NCI-H460 (cell line): ENCODE measurements at regions not wholly inside any gene's neighbourhood (a gene's known extent, or its start where the extent isn't known, plus 50 kb on each side); places are given as distances from the start of the nearest gene placed in this dataset.

Experiments
- DNase-seq: peaks from one replicate; pipeline ENCODE4 v3.0.0-alpha.2; 2016; ENCODE audit warnings: low read depth; ENCODE audit errors: extremely low read depth

DNA sequence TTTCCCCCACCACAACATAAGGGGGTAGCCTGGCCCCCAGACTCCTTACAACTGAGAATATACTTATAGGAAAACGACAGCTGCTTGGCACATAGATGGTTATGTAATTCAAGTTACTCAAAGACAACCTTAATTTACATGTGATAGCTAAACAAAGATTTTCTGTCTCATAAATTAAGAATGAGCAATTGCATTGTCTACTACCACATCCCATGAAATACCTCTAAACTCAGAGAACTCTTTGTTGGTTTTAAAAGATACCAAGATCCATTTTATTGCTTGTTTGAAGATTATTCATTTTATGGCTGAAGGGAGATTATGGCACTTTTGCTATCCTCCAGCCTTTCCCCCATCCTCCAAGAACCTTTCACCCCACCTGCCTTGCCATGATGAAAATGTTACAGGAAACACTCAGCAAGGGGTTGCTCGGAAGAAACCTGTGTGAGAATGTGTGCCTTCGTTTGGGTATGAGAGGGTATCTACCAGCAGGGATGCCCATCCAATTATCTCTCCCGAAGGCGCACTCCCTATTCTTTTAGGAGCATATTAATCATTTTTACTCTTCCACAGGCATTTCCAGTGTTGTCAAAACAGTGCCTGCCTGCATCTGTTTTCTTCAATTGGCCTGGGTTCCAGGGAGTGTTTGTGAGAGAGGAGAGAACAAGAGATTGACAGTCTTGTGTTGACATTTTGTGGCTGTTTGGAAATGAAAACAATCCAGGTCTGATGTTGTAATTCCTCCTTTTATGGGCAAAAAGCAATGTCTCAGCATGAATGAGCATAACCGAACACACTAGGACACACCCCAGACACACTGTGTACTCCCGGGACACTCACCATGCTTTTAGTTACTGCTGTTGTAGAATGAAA lies 208.0 kb upstream of the ANKRD55 start:
- peak; percentile 81 for DNase-seq

DNA sequence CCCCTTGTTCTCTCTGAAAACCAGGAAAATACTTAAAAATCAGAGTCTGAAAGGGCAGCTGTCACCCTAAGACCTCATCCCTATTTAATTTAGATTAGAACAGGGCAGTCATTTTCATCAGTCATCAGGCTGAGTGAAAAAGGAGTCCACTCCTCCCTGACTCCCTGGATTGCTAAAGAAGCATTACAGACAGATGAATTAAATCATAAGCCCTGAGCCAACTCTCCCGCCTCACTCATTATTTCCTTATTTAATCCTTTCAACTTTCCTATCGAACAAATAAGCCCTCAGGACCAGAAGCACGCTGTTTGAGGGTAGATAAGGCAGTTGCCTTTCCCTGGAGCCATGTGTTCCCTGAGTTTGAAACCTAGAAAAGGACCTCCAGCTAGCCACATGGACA lies 201.9 kb upstream of the ANKRD55 start:
- no peak for DNase-seq

DNA sequence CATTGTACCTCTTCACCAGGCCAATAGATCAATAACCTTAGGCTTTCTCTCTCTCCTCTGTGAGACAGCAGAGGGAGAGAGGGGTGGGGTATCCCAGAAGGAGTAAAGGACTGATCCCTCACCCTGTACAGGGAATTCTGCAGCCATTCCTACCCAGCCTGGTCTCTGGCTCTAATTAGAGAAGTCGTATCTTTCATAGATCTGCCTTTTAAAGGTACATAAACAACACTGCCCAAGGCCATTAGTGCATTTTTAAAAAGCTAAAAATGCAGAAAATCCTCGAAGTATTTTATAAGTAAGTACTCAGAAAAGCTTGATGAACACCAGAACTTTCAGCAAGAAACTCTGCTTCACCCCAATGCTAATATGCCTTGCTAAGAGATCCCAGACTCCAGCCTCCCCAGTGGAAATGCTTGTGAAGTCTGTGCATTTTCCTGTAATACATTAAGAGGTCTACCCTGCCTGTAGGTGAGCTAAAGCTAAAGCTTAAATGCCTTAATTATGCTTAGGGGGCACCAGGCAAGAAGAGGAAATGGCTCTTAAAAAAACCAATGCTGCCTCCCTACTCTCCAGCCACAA lies 200.0 kb upstream of the ANKRD55 start:
- no peak for DNase-seq

DNA sequence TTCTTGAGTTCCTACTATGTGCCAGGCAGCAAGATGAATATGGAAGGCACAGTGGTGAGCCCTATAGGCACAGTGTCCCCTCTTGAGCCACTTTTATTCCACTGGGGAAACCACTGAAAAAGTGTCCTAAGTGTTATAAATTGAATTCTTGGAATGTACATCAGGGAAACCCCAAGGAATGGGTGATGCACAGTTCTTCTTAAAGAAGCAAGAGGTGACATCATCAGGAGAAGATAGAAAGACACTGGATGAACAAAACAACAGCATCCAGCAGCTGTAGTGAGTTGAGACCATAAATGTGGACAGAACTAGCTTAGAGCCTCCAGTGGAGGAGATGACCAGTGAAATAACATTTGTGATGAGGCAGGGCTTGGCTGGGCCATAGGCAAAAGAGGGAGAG lies 199.2 kb upstream of the ANKRD55 start:
- no peak for DNase-seq

DNA sequence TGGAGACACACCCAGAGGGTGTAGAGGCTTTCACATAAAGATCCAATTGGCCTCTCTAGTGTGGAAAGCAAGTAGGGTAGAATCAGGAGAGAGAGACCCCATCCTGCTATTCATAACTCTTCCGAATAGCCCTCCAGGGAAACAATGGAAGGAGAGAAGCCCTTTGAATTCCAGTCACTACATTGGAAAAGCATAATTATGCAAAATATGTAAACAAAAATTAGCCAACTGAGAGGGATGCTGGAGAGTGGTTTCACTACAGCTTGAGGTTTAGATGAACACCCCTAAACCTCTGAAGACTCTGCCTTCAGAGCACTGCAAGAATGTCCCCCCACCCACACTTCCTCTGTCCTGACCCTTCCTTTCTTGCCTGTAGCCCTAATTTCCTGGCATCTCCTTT lies 197.3 kb upstream of the ANKRD55 start:
- no peak for DNase-seq

DNA sequence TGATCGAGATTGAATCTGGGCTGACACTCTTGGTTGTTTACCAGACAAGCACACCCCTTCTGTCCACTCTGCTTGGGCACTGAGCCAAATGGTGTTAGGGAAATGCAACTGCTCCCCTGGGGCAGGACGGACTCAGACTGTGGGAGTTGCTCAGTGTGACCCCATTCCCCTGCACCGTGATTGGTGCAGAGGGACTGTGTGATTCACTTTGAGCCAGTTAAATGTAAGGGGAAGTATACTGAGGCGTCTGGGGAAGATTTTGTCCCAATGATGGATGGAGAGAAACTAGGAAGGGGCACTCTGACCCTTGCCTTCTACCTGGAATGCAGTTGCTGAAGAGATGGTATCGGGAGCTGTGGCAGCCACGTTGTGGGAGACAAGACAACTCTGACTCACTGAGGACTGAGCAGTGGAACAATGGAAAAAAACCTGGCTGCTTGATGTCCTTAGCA lies 196.0 kb upstream of the ANKRD55 start:
- DNase-seq = peak; percentile 38

DNA sequence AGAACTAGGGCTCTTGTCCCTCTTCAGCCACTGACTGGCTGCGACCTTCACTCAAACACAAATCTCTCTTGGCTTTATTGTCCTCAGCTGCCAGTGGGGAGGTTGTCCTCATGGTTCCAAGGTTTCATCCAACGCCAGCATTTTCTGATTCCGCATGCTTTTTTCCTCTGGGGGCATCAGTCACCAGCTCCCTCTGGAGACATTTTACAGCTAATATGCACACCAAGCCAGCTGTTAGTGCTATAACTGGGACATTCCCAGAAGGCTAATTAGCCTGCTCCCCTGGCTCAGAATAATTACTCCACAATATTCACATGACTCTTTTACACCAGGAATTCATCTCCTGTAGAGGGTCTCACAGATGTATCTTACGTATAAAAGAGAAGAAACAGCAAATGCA lies 193.6 kb upstream of the ANKRD55 start:
- no peak for DNase-seq

DNA sequence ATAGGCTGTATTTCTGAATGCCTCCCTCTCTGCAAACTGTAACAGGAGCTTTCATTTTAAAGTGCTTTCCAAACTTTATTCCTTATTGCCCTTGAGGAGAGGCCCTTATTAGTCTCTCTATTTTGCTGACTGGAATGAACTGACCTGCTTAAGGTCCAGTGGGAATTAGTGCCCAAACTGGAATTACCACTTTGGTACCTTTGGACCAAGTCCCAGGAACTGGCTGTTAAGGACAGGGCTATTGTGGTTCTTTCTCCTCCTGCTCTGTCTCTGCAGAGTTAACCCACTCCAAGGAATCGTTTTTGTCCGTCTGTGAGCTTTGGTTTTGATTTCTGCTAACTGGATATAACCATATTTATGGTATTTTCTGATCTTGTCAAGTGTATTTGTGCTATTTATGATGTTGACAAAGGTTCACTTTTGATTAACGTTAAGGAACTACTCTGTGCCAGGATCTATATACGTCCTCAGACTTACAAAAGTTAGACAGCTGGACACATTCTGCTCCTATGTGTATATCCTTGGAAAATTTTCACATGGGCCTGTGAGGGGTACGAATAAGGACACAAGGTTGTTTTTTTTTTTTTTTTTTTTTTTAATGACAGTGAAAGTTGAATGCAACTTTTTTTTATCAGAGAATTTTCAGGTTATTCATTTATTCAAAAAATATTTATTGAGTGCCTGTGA lies 189.1 kb upstream of the ANKRD55 start:
- no peak for DNase-seq

DNA sequence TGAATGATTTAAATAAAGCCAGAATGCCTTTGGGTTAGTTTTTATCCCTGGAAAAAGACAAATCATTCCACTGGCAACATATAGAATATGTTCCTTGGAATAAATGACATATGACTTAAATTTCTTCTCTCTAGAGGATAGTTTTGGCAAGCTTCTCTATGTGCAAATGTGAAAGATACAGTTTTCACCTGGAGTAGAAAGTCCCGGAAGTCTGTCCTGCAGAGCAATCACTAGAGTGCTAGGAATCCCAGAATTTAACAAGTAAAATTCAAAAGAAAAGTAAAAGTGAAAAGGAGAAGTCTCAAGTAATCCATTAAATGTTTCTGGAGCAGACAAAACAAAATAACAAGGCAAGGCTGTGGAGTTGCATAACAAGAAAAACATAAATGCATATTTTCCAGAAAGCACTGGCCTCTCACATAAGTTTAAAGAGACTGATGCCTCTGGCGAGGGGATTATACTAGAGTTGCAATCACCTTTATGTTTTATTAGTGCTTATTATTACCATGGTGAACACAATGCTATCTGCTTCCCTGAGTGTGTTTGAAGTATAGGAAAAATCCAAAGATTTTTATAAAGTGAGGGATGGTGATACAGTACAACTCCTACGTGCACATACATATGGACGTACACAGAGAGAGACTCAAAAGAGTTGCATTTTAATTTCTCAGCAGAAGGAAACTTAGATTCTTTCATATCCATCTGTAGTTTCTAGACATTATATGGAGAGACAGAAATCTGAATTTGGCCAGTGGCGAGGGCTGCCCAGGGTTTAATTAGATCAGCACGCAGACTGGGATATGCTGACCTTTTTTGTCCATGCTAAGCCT lies 188.3 kb upstream of the ANKRD55 start:
- DNase-seq = no peak

DNA sequence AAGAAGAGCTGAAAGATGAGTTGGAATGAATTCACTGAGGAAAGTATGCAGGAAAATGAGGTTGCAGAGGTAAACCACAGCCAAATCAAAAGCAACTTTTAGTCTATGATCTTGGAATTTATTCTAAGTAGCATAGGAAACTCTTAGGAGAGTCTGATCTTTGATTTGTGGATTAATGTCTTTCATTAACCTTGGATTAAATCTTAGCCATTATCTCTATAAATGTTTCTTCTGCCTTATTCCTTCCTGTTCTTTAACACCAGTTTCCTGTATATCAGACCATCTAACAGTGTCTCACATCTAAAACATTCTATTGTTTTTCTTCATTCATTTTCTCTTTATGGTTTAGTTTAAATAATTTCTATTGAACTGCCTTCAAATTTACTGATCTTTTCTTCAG lies 187.2 kb upstream of the ANKRD55 start:
- no peak for DNase-seq

DNA sequence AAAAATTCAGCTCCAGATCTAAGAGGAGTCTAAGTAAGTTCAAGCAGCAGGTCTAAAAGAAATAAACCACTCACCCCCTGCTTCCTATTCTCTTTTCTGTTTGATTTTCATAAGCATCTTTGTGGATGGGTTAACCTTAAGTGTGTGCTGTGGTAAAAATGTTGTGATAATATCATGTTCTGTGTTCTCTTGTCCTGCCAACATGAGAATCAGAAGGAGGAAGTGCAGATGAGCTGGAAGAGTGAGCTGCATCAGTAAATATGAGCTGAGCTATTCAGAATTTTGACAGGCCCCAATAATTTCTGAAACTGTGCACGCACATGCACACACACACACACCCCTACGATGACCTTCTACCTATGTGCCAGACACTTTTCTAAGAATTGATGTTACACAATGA lies 186.5 kb upstream of the ANKRD55 start:
- DNase-seq = no peak

DNA sequence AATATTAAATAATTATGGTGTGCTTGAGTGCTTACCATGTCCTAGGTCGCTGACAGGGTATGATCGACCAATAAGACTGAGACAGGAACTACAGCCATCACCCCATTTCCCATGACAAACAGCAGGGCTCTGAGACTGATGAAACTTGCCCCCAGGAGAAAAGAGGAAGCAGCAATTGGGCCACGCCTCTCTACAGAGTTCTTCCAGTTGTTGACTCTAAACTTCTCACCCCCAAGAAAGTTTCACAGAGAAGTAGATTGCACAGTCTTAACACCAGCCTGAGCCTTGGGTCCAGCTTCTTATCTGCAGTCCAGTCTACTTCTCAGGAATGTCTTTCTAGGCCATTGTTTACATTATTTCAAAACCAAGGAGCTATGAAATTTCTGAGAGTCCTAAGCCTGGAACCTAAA lies 182.2 kb upstream of the ANKRD55 start:
- DNase-seq = peak; percentile 40

DNA sequence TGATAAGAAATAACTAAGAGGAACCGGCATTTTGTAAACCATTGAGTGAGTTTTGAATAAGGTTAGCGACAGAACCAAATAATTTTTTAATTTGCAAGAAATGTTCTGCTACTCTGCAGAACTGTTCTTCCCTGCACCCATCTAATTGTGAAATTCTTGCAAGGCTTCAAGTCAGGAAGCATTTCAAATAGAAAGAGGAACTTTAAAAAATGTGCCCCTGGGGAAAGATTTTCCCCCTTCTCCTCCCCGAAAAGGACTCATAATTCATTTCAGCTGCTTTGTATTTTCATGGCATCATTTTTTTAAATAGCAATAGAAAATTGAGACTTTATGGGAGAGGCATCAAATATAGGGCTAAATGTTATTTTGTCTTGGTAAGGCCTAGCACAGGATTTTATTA lies 180.9 kb upstream of the ANKRD55 start:
- DNase-seq = no peak

DNA sequence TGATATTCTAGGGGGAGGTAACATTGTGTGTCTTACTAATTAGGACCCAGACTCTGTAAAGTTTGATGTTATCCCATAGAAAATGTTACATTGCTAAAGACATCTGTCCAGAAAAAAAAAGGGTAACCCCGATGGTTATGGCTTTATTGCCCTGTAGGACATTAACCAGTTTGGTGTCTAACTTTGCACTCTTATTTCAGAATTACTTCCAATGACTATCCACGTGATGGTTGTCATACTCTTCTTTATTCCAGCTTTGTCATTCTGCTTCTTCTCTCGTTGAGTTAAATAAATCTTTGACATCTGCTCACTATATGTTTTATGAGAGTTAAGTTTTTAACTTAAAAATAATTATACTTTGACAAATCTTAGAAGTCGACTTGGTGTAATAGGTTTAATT lies 180.4 kb upstream of the ANKRD55 start:
- no peak for DNase-seq

DNA sequence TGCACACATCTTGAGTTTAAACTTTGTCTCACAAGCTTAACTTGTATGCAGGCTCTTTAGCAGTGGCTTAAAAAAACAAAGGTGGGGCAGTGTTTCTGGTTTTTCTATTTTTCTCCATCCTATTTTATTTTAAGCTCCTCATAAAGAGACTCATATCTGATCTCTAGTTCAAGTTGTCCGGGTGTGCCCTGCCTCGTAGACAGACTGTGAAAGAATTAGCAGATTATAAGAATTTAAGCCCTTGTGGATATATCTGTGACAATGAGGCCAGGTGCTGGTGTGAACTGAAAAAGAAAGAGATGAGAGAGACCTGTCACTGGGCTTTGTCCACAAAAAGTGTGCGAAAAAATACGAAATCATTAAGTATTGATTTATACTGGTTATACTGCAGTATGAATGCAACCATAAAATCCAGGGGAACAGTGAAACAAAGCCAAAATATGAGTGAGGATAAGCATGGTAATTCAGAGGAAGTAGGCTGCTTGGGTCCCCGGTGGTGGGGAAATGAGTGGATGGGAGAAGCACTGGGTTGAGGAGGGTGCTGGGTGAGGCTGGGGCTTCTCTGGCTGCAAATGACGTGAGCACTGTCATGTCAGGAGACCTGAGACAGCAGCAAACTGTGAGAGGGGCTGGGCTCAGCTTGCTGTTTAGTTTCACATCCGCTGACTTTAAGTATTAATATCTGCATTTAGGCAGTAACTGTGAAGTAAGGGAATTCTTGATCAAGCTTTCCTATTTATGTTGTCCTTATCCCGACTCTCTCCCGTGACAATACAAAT lies 179.7 kb upstream of the ANKRD55 start:
- no peak for DNase-seq

DNA sequence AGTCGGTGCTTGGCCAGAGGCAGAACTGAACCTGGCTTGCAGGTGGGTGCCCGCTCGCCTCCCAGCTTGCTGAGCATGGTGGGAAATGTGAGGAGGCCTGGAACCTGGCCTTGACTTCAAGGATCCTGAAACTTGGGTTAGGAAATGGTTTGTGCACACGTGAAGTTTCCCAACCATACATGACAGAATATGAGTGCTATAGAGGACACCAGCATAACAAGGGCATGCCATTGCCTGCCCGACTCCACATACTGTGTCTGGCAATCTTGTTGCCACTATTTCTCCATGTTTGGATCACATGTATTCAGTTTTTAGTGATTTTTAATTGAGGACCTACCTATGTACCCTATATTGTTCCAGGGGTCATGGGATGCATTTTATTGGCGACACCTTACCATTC lies 177.6 kb upstream of the ANKRD55 start:
- DNase-seq = no peak

DNA sequence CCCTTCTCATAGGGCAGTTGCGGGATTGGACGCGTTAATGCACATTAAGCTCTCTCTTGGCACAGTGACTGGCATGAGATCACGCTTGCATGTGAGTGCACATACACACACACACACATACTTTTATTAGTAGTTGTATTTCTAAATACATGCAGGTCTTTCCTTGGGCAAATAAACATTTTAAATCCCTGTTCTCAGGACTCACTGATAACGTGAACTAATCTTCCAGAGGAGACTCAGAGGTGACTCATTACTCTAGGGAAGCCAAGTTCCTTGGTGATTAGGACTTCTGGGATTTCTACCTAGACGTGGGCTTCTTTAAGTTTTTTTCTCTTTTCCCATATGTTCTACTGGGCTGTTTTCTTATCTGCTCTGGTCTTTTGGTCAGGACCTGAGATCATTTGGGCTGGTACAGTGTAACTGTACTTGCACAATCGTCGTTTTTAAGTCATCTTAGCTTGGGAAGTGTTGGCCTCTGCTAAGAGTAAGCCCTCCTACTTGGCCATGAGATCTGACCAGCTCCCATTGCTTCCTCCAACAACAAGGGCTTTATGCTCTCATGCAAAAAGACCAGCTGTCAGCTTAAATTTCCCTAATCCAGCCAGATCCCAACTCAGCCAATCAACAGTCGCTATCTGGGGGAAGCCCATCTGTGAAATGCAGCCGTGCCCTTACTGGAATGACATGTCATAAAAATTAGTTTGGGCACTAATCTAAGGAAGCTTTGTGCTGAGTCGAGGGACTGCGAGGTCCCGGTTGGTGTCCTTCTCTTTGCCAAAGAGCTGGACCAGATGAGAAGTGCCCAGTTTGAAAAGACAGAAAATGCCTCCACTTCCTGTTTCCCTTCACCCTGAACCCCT lies 176.4 kb upstream of the ANKRD55 start:
- no peak for DNase-seq

DNA sequence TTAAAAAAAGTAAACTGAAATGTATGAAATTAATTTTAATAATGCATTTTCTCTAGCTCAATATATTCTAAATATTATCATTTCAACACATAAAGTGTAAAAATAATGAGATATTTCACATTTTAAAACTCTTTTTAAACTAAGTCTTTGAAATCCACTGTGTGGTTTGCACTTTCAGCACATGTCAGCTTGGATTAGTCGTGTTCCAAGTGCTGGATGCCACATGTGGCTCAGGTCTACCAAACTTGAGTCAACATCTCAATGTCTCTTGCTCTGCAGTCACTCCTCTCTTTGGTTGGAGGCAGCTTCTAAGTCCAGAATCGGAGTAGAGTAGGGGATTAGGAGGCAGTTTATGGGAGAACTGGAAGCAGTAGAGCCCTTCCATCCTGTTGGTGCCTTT lies 173.7 kb upstream of the ANKRD55 start:
- no peak for DNase-seq

DNA sequence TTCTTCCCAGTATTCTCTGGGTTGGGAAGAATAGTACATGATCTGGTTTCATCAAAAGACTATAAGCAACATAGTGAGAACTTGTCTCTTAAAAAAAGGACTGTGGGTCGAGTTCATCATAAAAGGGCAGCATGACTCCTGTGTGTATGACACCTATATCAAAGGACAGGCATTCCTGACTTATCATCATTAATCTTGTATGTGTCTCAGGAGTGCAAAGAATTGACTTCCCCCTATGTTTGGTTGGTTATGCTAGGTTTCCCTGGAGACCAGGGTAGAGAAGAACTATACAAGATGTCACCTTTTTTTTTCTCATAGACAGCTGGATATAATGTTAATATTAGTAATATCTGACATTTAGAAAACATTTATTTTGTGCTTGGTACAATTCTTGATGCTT lies 173.1 kb upstream of the ANKRD55 start:
- DNase-seq = no peak
